GM18868 (cell line): ENCODE measurements at regions not wholly inside any gene's neighbourhood (a gene's known extent, or its start where the extent isn't known, plus 50 kb on each side); places are given as distances from the start of the nearest gene placed in this dataset.

Source experiments
- ATAC-seq: cut with Tn5 transposase; IDR thresholded peaks from one replicate; pipeline ENCODE4 v1.9.1; 2021; ENCODE audit warnings: mild to moderate bottlenecking, moderate library complexity; ENCODE audit not compliant: unreplicated experiment

- ATAC-seq: peak; percentile 75
Observed at GRCh38 chr3:182729903-182730674, 63.2 kb upstream of the ATP11B start.

- no peak for ATAC-seq
Observed at GRCh38 chr3:182730675-182731042, 62.6 kb upstream of the ATP11B start.

- no peak for ATAC-seq
Observed at GRCh38 chr3:182731764-182732163, 61.5 kb upstream of the ATP11B start.

GRCh38 chr3:182732232-182733015 lies 60.9 kb upstream of the ATP11B start:
- peak; percentile 43 for ATAC-seq

GRCh38 chr3:182735672-182736071 lies 57.6 kb upstream of the ATP11B start:
- no peak for ATAC-seq

GRCh38 chr3:182737825-182738224 lies 55.5 kb upstream of the ATP11B start:
- ATAC-seq: no peak

GRCh38 chr3:182738583-182739411 lies 54.5 kb upstream of the ATP11B start:
- ATAC-seq: no peak

GRCh38 chr3:182739619-182740018 lies 53.7 kb upstream of the ATP11B start:
- no peak for ATAC-seq

- no peak for ATAC-seq
Observed at GRCh38 chr3:182740710-182741109, 52.6 kb upstream of the ATP11B start.

- no peak for ATAC-seq
Observed at GRCh38 chr3:182741214-182741613, 52.1 kb upstream of the ATP11B start.
